HG03196 (cell line): ENCODE measurements at regions not wholly inside any gene's neighbourhood (a gene's known extent, or its start where the extent isn't known, plus 50 kb on each side); places are given as distances from the start of the nearest gene placed in this dataset.

Source experiments
- ATAC-seq: cut with Tn5 transposase; IDR thresholded peaks from one replicate; pipeline ENCODE4 v1.9.1; 2021; ENCODE audit not compliant: unreplicated experiment

DNA sequence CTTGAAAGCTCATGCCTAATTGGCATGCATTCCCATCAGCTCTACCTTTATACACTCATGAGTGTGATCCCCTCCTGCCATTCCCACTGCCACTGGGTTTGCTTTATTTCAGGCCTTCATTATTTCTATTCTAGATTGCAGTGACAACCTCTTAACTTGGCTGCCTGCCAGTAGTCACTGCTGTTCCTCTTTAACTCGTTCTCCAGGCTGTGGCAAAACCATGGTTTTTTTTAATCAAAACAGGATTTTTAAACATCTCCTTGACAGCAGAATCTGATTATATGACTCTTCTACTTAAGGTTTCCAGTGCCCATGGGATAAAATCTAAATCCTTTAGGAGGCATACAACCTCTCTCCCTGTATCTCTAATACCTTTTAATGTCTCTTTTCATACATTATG lies 223.7 kb upstream of the PCDH15 start:
- ATAC-seq: no peak

DNA sequence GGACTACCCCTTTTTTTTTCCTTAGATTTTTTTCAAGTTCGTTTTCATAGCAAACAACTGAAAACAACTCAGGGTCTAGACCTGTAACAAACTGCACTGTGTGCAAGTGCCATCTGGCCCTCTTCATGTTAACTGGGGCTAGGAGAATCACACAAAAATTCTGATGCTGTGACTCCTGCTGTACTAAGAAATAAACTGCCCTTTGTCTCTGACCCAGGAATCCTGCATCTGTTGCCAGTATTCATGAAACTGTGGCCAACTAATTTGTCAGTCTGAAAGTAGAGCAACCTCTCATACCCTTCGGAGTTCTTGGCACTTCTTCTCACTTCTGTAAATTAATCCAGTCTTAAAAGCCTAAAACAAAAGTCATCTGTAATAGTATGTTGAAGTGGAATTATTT lies 218.4 kb upstream of the PCDH15 start:
- ATAC-seq: no peak

DNA sequence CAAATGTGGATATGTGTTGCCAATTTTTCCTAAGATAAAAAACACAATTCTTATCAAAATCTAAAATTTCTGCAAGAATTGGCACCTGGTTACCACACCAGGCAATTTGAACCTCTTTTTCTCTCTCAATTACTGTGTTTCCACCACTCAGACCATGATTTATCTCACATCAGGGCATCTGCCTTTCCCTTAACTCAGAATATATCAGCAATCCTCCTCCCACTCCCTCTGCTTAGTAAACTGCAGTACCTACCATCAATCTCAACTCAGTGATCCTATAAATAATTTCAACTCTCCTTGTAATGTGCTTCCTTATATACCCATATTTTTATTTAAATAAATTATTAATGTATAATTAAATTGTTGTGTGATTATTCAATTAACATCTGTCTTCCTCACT lies 212.3 kb upstream of the PCDH15 start:
- ATAC-seq: no peak

DNA sequence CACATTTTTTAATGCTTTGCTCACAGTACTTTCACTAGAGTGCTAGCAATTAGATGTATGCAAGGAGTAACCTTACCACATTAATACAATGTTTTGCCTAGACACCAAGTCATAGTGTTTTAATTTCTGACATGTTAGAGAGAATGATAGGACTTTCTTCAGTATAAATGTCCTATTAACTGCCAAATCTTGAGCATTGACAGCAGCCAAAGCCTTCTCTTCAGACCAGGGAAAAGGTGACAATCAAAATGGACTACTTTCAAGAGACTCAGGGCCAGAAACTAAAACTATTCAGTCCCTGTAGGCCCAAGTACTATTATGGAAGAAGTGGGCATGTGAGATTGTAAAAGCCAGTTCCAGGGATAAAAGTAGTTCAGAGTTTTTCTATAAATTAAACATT lies 201.4 kb upstream of the PCDH15 start:
- ATAC-seq: no peak

DNA sequence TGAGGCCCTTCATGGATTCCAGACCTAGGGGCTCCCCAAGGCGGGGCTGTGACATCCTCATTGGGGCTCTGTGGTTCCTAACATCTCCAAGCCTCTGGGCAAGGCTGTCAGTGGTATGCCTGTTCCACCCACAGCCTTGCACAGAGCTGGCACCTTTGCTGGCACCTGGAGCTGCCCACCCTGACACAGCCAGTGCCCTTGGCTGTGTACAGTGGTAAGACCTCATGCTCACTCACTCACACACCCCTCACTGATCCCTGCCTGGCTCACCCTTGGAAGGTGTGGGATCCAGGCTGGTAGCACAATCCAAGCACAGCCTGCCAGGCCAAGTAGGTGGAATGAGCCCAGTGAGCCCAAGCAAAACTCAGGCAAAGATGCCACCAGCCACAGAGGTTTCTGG lies 200.4 kb upstream of the PCDH15 start:
- no peak for ATAC-seq

DNA sequence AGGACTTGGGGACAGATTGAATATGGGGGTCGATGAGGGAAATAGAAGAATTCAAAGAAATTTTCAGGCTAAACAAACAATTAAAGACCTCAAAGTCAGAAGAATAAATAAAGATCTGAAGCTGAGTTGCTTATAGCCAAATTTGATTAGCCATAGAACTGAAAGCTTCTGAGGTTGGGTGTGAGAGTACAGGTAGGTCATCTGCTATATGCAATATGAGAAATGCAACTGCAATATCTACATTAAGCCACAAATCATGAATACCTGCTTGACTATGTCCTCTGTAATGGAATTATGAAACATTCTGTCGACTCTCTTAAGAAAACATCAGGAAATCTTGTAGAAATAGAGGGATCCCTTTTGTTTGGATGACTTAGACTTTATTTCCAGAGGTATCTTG lies 192.1 kb upstream of the PCDH15 start:
- no peak for ATAC-seq

DNA sequence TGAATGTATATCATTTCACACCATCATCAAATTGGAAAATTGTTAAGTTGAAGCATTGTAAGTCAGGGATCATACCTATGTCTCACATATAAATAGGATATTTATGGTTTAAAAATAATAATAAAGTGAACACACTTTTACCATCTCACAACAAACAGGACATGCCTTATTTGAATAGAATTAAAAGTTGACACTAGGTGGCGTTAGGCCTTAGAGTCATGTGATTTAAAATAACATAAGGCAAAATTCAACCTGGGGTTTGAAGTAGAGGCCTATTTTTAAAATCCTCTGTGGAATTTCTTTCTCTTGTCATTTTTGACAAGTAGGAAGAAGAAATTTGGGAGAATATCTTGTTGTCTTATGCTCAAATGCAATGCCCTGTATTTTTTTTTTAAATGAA lies 184.7 kb upstream of the PCDH15 start:
- ATAC-seq: no peak

DNA sequence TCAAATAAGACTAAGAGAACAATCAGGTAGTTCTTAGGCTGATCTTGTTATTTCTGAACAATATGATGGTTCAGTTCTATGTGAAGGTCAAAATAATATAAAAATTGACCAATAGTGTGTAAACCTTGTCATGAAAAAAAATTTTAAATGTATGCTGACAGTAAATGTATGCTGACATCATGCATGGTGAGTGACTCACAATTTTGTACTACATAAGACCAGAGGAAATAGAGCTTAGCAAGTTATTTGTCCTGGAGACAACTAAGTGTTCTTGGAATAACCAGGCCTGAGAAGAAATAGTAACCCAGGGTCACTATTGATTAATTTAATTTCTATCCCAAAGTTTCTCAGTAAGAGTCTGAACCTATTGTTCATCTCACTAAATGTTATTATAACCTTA lies 182.2 kb upstream of the PCDH15 start:
- no peak for ATAC-seq

DNA sequence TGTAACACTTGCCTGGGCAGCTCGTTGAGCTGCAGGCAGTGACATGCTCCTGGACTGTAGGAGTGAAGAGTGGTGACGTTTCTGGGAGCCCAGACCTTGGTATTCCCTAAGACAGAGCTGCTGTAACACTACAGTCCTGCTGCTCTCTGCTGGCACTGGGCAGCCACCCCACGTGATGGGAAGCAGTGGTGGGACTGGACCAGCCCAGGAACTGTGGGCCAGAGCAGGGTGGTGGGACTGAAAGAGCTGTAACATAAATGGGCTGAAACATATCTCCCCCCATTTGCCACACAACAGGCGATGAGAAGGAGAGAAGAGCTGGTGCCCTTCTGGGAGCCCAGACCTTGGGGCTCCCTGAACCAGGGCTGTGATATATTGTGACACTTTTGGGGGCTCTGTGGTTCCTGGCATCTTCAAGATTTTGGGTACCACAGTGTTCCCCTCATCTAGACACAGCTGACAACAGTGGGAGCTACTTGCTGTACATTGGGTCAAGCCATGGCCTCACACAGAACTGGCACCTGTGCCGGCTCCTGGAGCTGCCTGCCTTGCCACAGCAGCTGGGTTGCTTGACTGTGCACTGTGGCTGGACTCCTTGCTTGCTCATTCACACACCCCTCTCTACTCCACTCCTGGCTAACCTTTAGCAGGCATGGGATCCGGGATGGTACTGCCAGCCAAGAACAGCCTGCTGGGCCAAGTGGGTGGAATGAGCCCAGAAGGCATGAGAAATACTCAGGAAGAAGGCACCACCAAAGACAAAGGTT lies 161.3 kb upstream of the PCDH15 start:
- no peak for ATAC-seq

DNA sequence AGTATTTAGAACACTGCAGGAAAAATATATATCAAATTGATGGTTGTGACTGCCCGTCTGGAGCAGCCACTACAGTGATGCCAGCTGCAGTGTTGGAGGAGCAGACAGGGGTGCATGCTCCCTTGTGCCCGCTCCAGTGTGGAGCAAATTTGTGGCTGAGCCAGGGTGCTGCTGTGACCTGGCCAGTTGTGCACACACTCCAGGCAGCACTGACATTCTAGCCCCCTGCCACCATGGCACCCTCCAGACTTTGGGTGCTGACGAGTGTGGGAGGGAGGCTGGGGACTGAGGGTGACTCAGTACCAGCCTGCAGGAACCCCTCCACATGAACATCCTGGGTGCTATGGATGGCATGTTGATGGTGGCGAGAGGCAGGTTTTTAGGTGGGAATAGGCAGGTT lies 160.0 kb upstream of the PCDH15 start:
- ATAC-seq: no peak

DNA sequence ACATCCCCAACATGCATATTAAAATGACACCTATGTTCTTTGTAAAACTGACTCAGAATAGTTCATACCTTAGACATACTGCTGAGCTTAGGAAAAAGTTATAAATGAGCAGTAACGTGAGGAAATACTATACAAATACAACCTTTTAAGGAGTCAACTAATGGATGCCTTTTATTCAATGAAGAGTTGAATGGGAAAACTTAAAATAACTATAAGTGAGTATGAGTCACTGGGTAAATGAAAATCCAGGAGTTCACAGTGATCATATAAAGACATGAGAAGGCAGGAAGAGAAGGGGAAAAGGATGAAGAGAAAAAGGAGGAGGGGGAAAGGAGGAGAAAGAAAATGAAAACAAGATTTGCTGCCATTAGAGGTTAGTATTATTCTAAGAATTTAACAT lies 157.8 kb upstream of the PCDH15 start:
- no peak for ATAC-seq

DNA sequence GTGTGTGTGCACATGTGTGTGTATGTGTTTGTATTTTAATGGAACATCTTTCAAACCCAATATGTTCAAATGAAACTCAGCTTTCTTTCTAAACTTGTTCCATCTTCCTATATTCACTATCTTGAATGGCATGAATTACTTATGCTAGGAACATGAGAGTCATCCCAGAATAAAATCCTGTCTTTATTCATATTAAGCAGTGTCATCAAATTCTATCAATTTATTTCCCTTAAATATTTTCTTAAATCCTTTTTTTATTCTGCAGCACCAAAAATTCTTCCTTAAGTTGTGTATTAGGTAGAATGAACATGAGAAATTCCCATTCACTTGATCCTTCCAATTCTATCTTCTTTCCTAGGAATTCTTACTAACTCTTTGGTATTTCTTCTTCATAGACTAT lies 146.6 kb upstream of the PCDH15 start:
- no peak for ATAC-seq

DNA sequence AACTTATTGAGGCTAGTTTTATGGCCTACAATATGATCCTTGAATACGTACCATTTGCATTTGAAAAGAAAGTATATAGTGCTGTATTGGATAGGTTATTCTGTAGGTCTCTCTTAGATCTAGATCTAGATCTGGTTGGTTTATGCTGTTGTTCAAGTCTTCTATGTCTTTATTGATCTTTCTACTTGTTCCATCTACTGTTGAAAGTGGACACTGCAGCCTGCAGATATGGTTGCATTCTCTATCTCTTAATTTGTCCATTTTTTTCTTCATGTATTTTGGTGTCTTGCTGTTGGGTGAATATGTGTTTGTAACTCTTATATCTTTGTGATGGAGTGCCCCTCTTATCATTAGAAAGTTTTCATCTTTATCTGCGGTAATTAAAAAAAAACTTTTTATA lies 139.4 kb upstream of the PCDH15 start:
- ATAC-seq: no peak

DNA sequence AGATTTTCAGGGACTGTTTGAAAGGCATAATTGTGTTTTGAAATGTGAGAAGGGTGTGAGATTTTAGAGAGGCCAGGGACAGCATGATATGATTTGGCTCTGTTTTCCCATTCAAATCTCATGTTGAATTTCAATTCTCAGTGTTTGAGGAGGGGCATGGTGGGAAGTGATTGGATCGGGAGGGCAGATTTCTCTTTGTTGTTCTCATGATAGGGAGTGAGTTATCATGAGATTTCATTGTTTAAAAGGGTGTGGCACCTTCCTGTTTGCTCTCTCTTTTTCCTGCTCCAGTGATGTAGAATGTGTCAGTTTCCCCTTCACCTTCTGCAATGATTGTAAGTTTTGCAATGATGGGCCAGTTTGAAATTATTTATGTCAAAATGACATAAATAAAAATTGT lies 113.0 kb upstream of the PCDH15 start:
- no peak for ATAC-seq

DNA sequence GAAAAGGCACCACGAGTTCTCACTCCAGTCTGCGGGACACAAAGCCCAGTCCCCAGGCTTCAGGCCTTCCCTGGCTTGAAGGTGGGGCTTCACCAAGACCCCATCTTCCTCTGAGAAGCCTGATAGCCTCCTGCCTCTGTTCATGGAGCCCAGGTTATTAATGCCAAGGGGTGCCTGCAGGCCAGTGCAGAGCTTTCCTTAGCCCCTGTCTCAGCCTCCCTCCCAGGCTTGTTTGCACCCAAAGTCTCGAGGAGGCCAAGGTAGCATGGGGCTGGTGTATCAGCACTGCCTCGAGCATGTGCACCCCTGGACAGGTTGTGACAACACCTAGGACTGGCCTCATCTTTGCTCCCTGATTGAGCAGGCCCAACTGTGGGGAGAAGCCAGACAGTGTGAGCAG lies 108.1 kb upstream of the PCDH15 start:
- no peak for ATAC-seq

DNA sequence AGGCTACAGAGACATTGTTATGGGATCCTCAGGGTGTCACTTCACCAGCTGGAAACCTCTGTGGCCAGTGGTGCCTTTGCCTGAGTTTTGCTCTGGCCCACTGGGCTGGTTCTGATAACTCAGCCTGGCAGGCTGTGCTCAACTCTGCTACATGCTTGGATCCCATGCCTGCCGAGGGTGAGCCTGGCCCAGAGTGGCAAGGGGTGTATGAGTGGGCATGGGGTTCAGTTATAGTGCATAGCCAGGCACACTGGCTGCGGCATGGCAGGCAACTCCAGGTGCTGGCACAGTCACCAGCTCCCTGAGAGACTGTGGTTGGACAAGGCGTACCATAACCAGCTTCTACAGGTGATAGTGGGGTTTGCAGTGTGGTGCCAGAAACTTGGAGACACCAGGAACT lies 107.0 kb upstream of the PCDH15 start:
- ATAC-seq: no peak

DNA sequence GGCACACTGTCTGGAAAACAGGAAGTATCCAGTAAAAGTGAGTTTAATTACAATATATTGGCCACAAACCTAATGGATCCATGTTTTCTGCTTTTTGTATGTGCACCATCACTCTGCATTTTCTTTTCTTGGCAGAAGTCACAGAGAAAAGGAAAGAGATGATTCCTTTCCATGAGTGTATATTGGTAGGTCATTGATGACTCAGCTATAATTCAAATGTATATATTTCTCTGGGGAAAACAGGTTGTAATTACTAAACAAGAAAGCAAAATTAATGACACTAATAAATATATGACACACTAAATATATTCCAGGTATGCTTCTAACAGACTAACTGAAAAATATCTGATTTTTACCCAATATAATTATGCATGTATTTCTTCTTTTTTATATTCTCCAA lies 105.9 kb upstream of the PCDH15 start:
- no peak for ATAC-seq

DNA sequence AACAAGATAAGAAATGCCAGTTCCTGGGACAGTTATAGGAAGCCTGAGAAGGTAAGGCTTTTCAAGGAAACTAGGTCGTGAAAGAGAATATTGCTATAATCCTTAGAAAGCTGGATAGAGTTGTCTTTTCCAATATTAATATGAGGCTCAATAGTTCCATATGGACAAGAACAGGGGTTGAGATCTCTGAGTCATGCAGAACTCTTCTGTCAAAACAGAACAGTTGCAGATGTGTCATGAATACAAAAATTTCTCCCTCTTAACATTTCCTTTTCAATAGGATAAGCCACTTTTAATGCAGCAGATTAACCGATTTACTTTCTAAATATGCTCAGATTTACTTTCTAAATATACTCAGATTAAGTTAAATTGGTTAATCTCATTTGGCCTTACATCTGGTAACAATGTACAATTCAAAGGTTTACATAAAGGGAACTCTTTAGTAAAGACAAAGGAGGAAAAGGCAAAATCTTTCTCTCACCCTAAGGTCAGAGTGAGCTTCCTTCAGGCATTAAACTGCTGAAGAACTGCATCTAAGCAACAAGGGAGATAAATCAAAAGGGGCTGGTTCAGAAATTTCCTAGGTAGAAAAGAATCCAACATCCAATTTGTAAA lies 104.7 kb upstream of the PCDH15 start:
- ATAC-seq: no peak

DNA sequence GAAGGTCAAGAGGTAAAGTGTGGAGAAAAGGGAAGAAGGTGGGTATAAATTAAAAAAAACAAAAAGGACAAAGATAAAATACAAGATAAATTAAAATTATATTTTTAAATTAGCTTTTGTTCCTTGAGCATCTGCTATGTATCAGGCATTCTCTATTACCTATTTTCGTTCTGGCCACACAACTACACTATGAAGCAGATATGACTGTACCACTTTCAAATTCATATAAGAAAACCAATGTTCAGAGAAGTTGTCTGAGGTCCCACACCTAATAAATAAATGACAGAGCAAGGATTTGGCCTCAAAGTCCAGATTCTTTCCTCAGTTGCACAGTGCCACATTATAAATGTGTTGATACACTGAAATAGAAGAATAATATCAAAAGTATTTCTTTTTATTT lies 103.8 kb upstream of the PCDH15 start:
- no peak for ATAC-seq

DNA sequence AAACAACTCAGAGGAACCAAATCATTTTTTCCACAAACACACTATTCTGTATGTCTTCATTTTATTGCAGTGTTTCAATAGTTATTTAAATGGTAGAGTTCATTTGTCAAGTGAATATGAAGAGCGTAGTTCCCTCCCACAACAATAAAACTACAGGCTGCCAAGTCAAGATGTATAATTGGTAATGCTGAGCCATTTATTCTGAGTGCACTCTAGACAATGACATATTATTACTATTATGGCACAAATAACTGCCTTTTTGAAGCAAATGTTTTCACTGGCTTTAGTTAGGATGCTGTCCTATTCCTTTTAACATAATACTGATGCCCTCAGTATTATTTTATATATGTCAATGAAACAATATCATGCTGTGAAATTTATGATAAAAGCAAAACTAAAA lies 102.7 kb upstream of the PCDH15 start:
- ATAC-seq: no peak

DNA sequence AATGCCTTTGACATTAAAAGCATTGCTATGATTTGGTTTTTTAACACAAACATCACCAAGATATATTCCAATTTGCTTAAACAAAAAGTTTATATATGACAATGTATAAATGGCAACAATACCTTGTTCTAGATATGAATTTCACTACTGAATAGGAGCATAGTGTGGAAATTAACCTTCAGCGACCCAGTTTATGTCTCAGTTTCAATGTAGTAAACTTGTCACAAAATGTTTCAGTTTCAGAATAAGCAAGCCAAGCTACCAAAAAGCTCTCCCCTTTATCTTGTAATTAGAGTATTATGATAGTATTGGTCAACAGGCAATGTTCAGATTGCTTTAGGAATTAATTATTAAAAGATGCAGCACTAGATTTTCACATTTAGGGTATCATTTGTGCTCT lies 99.6 kb upstream of the PCDH15 start:
- peak; percentile 87 for ATAC-seq

DNA sequence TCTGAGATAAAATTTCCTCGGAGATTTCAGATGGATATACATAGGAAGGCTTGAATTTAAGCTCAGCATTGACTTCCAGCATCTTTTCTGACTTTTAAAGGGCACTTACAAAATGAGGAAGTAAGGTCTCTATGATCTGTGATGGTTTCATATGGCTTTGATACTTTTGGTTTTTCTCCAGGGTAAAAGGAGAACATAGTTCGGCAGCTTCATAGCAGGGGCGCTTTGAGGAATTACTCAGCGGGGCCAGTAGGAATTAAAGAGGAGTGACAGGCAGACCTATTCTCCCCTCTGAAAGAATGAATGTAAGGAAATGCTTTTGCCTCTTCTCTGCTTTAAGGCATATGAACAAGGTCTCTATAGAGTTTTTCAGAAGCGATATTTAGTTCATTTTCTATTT lies 80.0 kb upstream of the PCDH15 start:
- no peak for ATAC-seq

DNA sequence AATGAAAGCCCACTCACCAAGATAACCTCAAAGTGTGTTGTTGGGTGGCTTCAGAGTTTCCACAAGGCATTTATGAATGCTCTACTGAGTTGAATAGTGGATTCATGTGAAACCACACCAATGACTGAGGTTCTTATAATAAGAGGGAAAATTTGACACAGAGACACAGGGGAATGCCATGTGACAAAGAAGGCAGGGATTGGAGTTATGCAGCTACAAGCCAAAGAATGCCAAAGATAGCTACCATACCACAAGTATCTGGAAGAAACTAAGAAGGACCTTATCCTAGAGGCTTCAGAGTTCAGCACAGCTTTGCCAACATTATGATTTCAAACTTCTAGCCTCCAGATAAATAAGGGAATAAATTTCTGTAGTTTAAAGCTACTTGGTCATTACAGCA lies 68.0 kb upstream of the PCDH15 start:
- no peak for ATAC-seq
